Activated CD4-positive, alpha-beta T cell treated with anti-CD3 and anti-CD28 coated beads for 1 hour (primary cell): ENCODE measurements at regions not wholly inside any gene's neighbourhood (a gene's known extent, or its start where the extent isn't known, plus 50 kb on each side); places are given as distances from the start of the nearest gene placed in this dataset.

Experiments
- DNase-seq: peaks from one replicate; pipeline ENCODE4 v3.0.0-alpha.2; 2020

- no peak for DNase-seq
Measured at GRCh38 chr1:38716229-38716628, 143.3 kb downstream of the RRAGC start.

DNA sequence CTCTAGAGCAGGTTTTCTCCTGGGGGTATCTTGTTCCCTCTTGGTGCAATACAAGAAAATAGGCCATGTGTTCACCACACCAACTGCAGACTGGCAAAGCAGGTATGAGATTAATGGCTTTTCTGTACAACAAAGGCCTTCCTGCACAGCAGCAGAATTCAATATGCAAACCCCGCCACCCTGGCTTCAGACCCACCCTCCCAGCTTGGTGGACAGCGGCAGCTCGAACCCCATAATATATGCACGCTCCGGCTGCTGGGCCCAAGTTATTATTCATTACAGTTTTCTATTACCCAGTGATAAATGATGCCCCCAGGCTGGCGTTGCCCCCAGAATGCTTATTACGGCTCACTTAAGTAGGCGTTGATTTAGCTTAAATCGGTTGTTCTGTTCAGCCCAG lies 144.2 kb downstream of the RRAGC start:
- DNase-seq = no peak

- DNase-seq = no peak
Measured at GRCh38 chr1:38712046-38712445, 147.5 kb downstream of the RRAGC start.

- no peak for DNase-seq
Measured at GRCh38 chr1:38708701-38709258, 150.8 kb downstream of the RRAGC start.

DNA sequence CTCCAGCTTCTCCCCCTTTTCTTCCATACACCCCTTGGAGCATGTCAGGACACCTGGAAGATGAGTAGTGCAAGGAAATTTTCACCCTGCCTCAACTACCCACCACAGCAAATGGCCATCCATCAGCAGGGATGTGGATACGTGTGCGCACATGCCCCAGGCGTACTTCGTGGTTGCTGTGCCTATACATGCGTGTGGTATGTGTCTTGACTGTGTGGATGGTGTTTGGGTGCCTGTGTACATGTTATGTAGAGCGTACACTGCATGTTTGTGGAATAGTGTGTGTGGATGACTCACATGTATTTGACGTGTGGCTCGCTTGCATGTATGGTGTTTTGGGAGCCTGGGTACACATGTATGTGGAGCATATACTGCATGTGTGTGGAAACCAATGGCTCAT lies 158.5 kb downstream of the RRAGC start:
- DNase-seq = no peak

- DNase-seq = no peak
Measured at GRCh38 chr1:38700077-38700470, 159.5 kb downstream of the RRAGC start.

DNA sequence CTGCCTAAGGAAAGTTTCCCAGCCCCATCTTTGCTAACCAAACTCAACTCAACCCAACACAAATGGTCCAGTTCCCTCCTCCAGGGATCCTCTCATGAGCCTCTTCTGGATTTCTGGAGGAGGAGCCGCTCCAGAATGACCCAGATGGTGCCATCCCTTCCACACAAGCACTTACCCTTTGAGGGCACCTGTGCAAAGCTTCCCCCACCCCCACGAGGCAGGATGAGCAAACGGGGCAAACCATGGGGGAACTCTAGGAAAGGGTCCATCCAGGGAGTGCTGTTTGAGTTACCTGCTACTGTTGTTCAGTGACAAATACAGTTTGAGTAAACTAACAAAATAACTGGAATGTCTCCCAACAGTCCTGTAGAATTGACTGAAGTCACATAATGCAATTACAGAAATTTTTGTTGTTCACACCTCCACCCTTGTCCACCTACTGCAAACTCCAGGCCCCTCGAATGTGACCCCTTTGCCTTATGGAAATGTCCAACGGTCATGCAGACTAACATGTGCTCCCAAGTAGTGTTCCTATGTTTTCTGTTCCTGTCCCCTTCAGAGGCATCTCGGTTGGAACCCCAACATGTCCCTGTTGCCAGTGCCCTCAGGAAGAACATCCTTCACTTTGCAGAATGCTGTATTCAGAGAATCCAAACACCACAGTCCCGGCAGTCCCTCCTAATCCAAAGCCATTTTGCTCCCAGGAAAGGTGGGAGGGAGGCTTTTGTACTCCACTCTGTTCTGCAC lies 160.1 kb downstream of the RRAGC start:
- DNase-seq = no peak

DNA sequence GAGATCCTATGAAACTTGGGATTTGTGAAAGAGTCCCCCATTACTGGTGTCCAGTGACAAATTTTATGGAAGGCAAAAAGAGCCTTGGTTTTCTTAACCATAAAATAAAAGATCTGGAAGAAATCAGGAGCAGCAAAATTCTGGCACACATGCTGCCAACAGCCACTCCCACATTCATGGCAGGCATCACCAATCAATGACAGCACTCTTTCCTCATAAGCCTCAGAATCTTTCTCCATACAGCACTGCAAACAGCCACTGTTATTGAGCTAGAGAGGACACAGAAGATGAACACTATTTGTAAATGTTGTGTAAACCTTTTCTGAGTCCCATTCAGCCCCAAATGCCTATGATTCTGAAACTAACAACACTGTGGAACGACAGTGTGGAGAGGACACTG lies 162.2 kb downstream of the RRAGC start:
- no peak for DNase-seq

- DNase-seq = no peak
Measured at GRCh38 chr1:38696371-38696770, 163.2 kb downstream of the RRAGC start.

GRCh38 chr1:38693759-38694158 lies 165.8 kb downstream of the RRAGC start:
- no peak for DNase-seq

- no peak for DNase-seq
Measured at GRCh38 chr1:38693031-38693430, 166.5 kb downstream of the RRAGC start.

DNA sequence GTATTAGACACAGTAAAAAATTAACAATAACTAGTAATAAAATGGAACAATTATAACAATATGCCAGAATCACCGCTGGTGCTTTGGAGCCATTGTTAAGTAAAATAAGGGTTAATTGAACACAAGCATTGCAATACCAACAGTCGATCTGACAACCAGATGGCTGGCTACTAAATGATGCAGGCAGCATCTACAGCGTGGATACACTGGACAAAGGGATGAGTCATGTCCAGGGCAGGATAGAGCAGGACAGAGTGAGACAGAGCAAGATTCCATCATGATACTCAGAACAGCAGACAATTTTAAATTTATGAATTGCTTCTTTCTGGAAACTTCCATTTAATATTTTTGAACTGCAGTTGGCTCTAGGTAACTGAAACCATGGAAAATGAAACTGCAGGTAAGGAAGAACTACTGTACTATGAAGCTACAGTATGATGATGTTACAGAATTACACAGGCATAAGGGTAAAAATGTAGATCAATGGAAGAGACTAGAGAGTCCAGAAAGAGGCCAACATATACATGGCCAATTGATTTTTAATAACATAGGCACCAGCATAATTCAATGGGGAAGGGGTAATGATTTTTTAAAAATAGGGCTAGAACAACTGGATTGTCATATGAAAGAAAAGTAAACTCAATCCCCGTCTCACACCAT lies 168.7 kb downstream of the RRAGC start:
- DNase-seq = no peak

GRCh38 chr1:38686927-38687255 lies 172.7 kb downstream of the RRAGC start:
- no peak for DNase-seq

- no peak for DNase-seq
Measured at GRCh38 chr1:38686167-38686926, 173.2 kb downstream of the RRAGC start.

DNA sequence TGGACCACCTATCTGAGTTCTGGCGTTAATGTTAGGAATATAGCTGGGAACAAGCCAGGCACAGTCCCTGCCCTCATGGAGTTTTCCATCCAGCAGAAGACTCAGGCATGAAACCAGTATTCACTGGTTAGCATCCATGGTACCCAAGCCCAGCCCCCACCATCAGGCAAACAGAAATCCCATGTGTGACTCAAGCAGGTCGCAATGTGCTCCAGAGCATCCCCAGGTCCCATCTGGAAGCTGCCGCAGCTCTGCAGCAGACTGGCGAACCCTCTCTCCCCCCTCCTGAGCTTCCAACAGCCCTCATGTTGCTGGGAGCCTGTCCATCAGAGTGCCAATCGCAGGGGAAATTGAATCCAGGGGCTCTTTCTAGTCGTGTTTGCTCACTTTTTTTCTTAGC lies 174.2 kb downstream of the RRAGC start:
- no peak for DNase-seq

DNA sequence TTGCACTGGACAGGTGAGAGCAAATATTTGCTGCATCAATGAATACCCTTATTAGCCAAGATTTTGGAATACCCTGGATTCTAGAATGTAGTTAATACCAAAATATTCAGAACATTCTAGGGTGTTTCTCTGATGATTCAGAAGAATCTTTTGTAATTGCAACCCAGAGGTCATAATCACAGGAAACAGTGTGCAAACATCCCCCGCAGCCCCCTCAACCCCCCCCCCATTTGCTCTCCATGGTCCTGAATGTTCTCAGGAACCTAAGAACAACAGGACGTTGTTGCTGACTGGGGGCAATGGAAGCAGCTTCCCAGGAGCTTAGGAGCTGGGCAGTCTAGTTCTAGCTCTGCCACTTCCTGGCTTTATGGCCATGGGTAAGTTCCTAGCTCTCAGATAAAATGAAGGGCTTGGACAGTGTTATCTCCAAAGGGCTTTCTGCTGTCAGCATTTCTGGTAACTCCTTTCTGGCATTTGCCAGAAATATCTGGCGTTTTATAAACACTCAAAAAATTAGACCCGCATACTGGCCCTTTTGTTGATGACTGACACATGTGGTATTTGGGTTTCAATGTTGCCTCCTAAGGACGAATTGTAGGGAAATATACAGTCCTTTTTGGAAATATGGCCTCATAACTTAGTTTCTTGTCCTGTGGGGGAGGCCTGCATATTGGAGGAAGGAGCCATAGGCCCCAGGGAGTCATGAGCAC lies 178.6 kb downstream of the RRAGC start:
- DNase-seq = no peak

DNA sequence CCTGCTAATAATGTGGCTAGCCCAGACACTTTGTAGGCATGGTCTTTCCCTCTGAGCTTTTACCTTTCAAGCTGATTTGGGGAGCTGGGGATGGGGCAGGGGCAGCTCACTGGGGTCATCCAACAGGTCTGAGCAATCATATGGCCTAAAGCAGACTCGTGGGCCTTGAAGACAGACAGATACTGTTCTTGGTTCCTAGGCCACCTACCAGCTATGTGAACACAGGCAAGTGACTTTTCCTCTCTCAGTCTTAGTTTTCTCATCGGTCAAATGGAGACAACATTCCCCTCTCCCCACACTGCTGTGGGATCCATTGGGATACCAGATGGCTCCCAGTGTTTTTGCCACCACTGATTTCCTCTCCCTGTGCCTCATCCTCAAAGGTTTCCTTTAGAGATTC lies 181.8 kb downstream of the RRAGC start:
- no peak for DNase-seq

- no peak for DNase-seq
Measured at GRCh38 chr1:38677311-38677710, 182.3 kb downstream of the RRAGC start.

DNA sequence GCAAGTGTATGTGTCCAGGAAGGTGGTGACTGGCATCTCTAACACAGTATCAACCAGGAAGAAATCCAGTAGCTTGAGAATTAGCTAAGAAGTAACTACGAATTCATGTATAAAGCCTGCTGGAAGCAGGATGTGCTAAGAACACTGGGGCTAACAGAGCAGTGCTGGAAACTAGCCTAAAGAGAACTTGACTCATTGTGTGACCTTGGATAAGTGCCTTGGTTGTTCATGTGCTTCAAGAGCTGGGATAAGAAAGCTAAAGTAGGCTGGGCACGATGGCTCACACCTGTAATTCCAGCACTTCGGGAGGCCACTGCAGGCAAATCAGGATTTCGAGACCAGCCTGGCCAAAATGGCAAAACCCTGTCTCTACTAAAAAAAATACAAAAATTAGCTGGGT lies 186.9 kb downstream of the RRAGC start:
- no peak for DNase-seq

GRCh38 chr1:38671221-38671620 lies 188.4 kb downstream of the RRAGC start:
- no peak for DNase-seq

GRCh38 chr1:38670544-38671122 lies 188.9 kb downstream of the RRAGC start:
- DNase-seq = no peak

- no peak for DNase-seq
Measured at GRCh38 chr1:38667626-38668025, 191.9 kb downstream of the RRAGC start.

- no peak for DNase-seq
Measured at GRCh38 chr1:38662126-38662525, 197.4 kb downstream of the RRAGC start.
